Loucy (cell line): ENCODE measurements at regions not wholly inside any gene's neighbourhood (a gene's known extent, or its start where the extent isn't known, plus 50 kb on each side); places are given as distances from the start of the nearest gene placed in this dataset.

Experiments used
- H2AFZ ChIP-seq: fragments of 200-600 bp; sonication (generic); 2 replicates; pipeline ENCODE4 v1.6.0; 2016; ENCODE audit warnings: antibody characterized with exemption, mild to moderate bottlenecking, low read length, moderate library complexity
- H3F3A ChIP-seq: fragments of 200-600 bp; 2 replicates; pipeline ENCODE4 v1.6.0; 2016; ENCODE audit warnings: antibody characterized with exemption, low read depth, mild to moderate bottlenecking
- H3K27me3 ChIP-seq: fragments of 200-600 bp; sonication (generic); 2 replicates; pipeline ENCODE4 v1.6.1; 2014; ENCODE audit warnings: low read length, mild to moderate bottlenecking; ENCODE audit not compliant: insufficient read depth, poor library complexity, severe bottlenecking
- H3K36me3 ChIP-seq: fragments of 200-600 bp; sonication (generic); 2 replicates; pipeline ENCODE4 v1.6.1; 2016; ENCODE audit warnings: low read length; ENCODE audit not compliant: insufficient read depth
- H3K4me1 ChIP-seq: fragments of 200-600 bp; sonication (generic); 2 replicates; pipeline ENCODE4 v1.5.1; 2014; ENCODE audit warnings: low read length, mild to moderate bottlenecking; ENCODE audit not compliant: insufficient read depth, poor library complexity, severe bottlenecking
- H3K4me2 ChIP-seq: fragments of 200-600 bp; sonication (generic); 2 replicates; pipeline ENCODE4 v1.6.0; 2014; ENCODE audit warnings: antibody characterized with exemption, low read length, low read depth, mild to moderate bottlenecking; ENCODE audit not compliant: poor library complexity, severe bottlenecking
- H3K4me3 ChIP-seq: fragments of 200-600 bp; sonication (generic); 2 replicates; pipeline ENCODE4 v1.5.1; 2014; ENCODE audit warnings: low read length, mild to moderate bottlenecking, mixed read lengths; ENCODE audit not compliant: poor library complexity, severe bottlenecking
- H3K79me2 ChIP-seq: fragments of 200-600 bp; sonication (generic); 2 replicates; pipeline ENCODE4 v1.6.1; 2014; ENCODE audit warnings: low read length; ENCODE audit not compliant: insufficient read depth
- H3K9ac ChIP-seq: fragments of 200-600 bp; sonication (generic); 2 replicates; pipeline ENCODE4 v1.6.0; 2014; ENCODE audit warnings: mild to moderate bottlenecking, low read depth, low read length, moderate library complexity; ENCODE audit not compliant: poor library complexity, severe bottlenecking
- H3K9me2 ChIP-seq: fragments of 200-600 bp; sonication (generic); replicated peaks from 2 replicates; pipeline ENCODE4 v1.6.1; 2016; ENCODE audit warnings: low read depth, low read length, mixed read lengths
- H3K9me3 ChIP-seq: fragments of 200-600 bp; sonication (generic); 2 replicates; pipeline ENCODE4 v1.6.1; 2014; ENCODE audit warnings: mild to moderate bottlenecking, antibody characterized with exemption, low read length, low read depth; ENCODE audit not compliant: insufficient read depth
- H4K20me1 ChIP-seq: fragments of 200-600 bp; sonication (generic); 2 replicates; pipeline ENCODE4 v1.6.0; 2014; ENCODE audit warnings: antibody characterized with exemption, low read length, mild to moderate bottlenecking; ENCODE audit not compliant: insufficient read depth, poor library complexity, severe bottlenecking
- CTCF ChIP-seq: fragments of 200-600 bp; sonication (generic); conservative IDR thresholded peaks from 2 replicates; pipeline ENCODE4 v1.5.1; 2014; ENCODE audit warnings: mild to moderate bottlenecking, antibody characterized with exemption, low read length
- EZH2phosphoT487 ChIP-seq: fragments of 200-600 bp; IDR thresholded peaks from 2 replicates; pipeline ENCODE4 v1.6.1; 2018; ENCODE audit warnings: antibody characterized with exemption, mild to moderate bottlenecking, moderate library complexity, borderline replicate concordance

GRCh38 chr12:46884362-46884761, 58.6 kb upstream of the SLC38A4 start:
- peaks cover 8% of the 10 kb centered on the region for H3K27me3 ChIP-seq
- H3K4me2 ChIP-seq = no peak overlapping the region
- H3K4me3 ChIP-seq = no peak overlapping the region
- H3K9ac ChIP-seq = no peak overlapping the region
- H3K4me1 ChIP-seq = no peaks in the 10 kb centered on the region
- TF ChIP-seq CTCF = no peak
- no peak for TF ChIP-seq EZH2phosphoT487
- H3K79me2 ChIP-seq = no peaks in the 10 kb centered on the region
- H2AFZ ChIP-seq = no peak overlapping the region
- H4K20me1 ChIP-seq = no peaks in the 10 kb centered on the region
- no peaks in the 10 kb centered on the region for H3F3A ChIP-seq
- H3K9me3 ChIP-seq = no peaks in the 10 kb centered on the region
- H3K36me3 ChIP-seq = no peaks in the 10 kb centered on the region
- H3K9me2 ChIP-seq = no peaks in the 10 kb centered on the region

GRCh38 chr12:46886541-46887041, 60.8 kb upstream of the SLC38A4 start:
- no peaks in the 10 kb centered on the region for H3K9me3 ChIP-seq
- peaks cover 8% of the 10 kb centered on the region for H3K27me3 ChIP-seq
- no peaks in the 10 kb centered on the region for H3F3A ChIP-seq
- no peak for TF ChIP-seq EZH2phosphoT487
- TF ChIP-seq CTCF = no peak
- H4K20me1 ChIP-seq = no peaks in the 10 kb centered on the region
- H2AFZ ChIP-seq = no peak overlapping the region
- no peak overlapping the region for H3K9ac ChIP-seq
- no peaks in the 10 kb centered on the region for H3K9me2 ChIP-seq
- H3K4me2 ChIP-seq = no peak overlapping the region
- H3K4me3 ChIP-seq = no peak overlapping the region
- no peaks in the 10 kb centered on the region for H3K4me1 ChIP-seq
- H3K79me2 ChIP-seq = no peaks in the 10 kb centered on the region
- no peaks in the 10 kb centered on the region for H3K36me3 ChIP-seq

GRCh38 chr12:46887870-46888269, 62.1 kb upstream of the SLC38A4 start:
- H3F3A ChIP-seq = no peaks in the 10 kb centered on the region
- H3K9me2 ChIP-seq = no peaks in the 10 kb centered on the region
- no peaks in the 10 kb centered on the region for H3K36me3 ChIP-seq
- no peak for TF ChIP-seq EZH2phosphoT487
- no peak for TF ChIP-seq CTCF
- H3K9ac ChIP-seq = no peak overlapping the region
- no peaks in the 10 kb centered on the region for H3K79me2 ChIP-seq
- no peak overlapping the region for H3K4me3 ChIP-seq
- no peaks in the 10 kb centered on the region for H3K4me1 ChIP-seq
- H3K9me3 ChIP-seq = no peaks in the 10 kb centered on the region
- no peak overlapping the region for H2AFZ ChIP-seq
- no peaks in the 10 kb centered on the region for H4K20me1 ChIP-seq
- H3K4me2 ChIP-seq = no peak overlapping the region
- H3K27me3 ChIP-seq = peaks cover 8% of the 10 kb centered on the region
